Liver (tissue), 8 donors: ENCODE measurements at regions not wholly inside any gene's neighbourhood (a gene's known extent, or its start where the extent isn't known, plus 50 kb on each side); places are given as distances from the start of the nearest gene placed in this dataset.

Experiments
- DNase-seq: peaks from one replicate; pipeline ENCODE4 v3.0.0-alpha.2; 2017; ENCODE audit warnings: low spot score
- H3K27ac ChIP-seq, 2 donors: one replicate each; pipeline ENCODE4 v1.7.0; 2013; ENCODE audit warnings: inconsistent platforms in 2 of 2, low read length in 2 of 2, control low read depth in 1 of 2, low read depth in 1 of 2, mild to moderate bottlenecking in 1 of 2
- H3K27me3 ChIP-seq, 4 donors: one replicate each; pipeline versions ENCODE4 v1.6.1 to v1.7.0; 2013; ENCODE audit warnings: low read length in 3 of 4, inconsistent platforms in 1 of 4, mild to moderate bottlenecking in 1 of 4, moderate library complexity in 1 of 4; ENCODE audit not compliant: control insufficient read depth in 4 of 4, insufficient read depth in 4 of 4
- H3K36me3 ChIP-seq, 4 donors: one replicate each; pipeline versions ENCODE4 v1.6.1 to v1.7.0; 2013; ENCODE audit warnings: low read length in 3 of 4, mild to moderate bottlenecking in 3 of 4, low read depth in 1 of 4, moderate library complexity in 1 of 4; ENCODE audit not compliant: control insufficient read depth in 4 of 4, insufficient read depth in 3 of 4
- H3K4me1 ChIP-seq, 4 donors: one replicate each; pipeline versions ENCODE4 v1.6.1 to v1.7.0; 2013; ENCODE audit warnings: low read length in 3 of 4, mild to moderate bottlenecking in 3 of 4, moderate library complexity in 1 of 4; ENCODE audit not compliant: control insufficient read depth in 4 of 4, insufficient read depth in 4 of 4
- H3K4me3 ChIP-seq, 3 donors: one replicate each; pipeline versions ENCODE4 v1.6.1 to v1.7.0; 2013; ENCODE audit warnings: low read length in 3 of 3, control low read depth in 1 of 3, low read depth in 1 of 3, mild to moderate bottlenecking in 1 of 3
- H3K9ac ChIP-seq, 2 donors: one replicate each; pipeline ENCODE4 v1.7.0; 2013; ENCODE audit warnings: low read length in 2 of 2, mild to moderate bottlenecking in 2 of 2, moderate library complexity in 2 of 2, control low read depth in 1 of 2, low read depth in 1 of 2
- H3K9me3 ChIP-seq, 4 donors: one replicate each; pipeline versions ENCODE4 v1.6.1 to v1.7.0; 2013; ENCODE audit warnings: low read length in 3 of 4; ENCODE audit not compliant: control insufficient read depth in 4 of 4
- CTCF ChIP-seq: fragments of 150-350 bp; IDR thresholded peaks from 2 replicates; pipeline ENCODE4 v1.5.1; 2017; ENCODE audit warnings: improper control_type of control experiment, low read depth, low read length; ENCODE audit not compliant: missing input control
- EGR1 ChIP-seq, 2 donors: IDR thresholded peaks; 2 replicates each; pipeline ENCODE4 v1.6.1; 2016 to 2018; ENCODE audit warnings: antibody characterized with exemption in 2 of 2, low read depth in 2 of 2
- FOXA1 ChIP-seq: IDR thresholded peaks from 2 replicates; pipeline ENCODE4 v1.6.1; 2016; ENCODE audit warnings: antibody characterized with exemption
- GABPA ChIP-seq, 2 donors: IDR thresholded peaks in 1 of 2; conservative IDR thresholded peaks in 1 of 2; 2 replicates each; pipeline ENCODE4 v1.6.1; 2016; ENCODE audit warnings: antibody characterized with exemption in 2 of 2, mild to moderate bottlenecking in 1 of 2, moderate library complexity in 1 of 2
- HNF4A ChIP-seq, 2 donors: conservative IDR thresholded peaks; 2 replicates each; pipeline ENCODE4 v1.6.1; 2016; ENCODE audit warnings: antibody characterized with exemption in 2 of 2, mild to moderate bottlenecking in 2 of 2
- HNF4G ChIP-seq: IDR thresholded peaks from 2 replicates; pipeline ENCODE4 v1.6.1; 2016; ENCODE audit warnings: antibody characterized with exemption
- NR2F2 ChIP-seq: IDR thresholded peaks from 2 replicates; pipeline ENCODE4 v1.6.1; 2016; ENCODE audit warnings: antibody characterized with exemption
- RAD21 ChIP-seq, 2 donors: IDR thresholded peaks; 2 replicates each; pipeline ENCODE4 v1.6.1; 2016; ENCODE audit warnings: antibody characterized with exemption in 2 of 2, mild to moderate bottlenecking in 2 of 2
- RXRA ChIP-seq, 2 donors: IDR thresholded peaks; 2 replicates each; pipeline ENCODE4 v1.6.1; 2017 to 2018; ENCODE audit warnings: antibody characterized with exemption in 2 of 2, mild to moderate bottlenecking in 1 of 2
- TAF1 ChIP-seq: conservative IDR thresholded peaks from 2 replicates; pipeline ENCODE4 v1.6.1; 2016; ENCODE audit warnings: antibody characterized with exemption, mild to moderate bottlenecking
- YY1 ChIP-seq: IDR thresholded peaks from 2 replicates; pipeline ENCODE4 v1.6.1; 2016; ENCODE audit warnings: antibody characterized with exemption, mild to moderate bottlenecking
- WGBS: extraction: QIAGEN DNeasy Blood & Tissue Kit; methylation state at CpG from one replicate; pipeline ENCODE4 v1.1.7; 2013; 5-methylcytosine and 5-hydroxymethylcytosine counted together
- TF ChIP-seq, protein P1 (sequence below): IDR thresholded peaks from 2 replicates; pipeline ENCODE4 v1.6.1; 2016; ENCODE audit warnings: antibody characterized with exemption
- TF ChIP-seq, protein P2 (sequence below): IDR thresholded peaks from 2 replicates; pipeline ENCODE4 v1.6.1; 2016; ENCODE audit warnings: antibody characterized with exemption
- TF ChIP-seq, protein P3 (sequence below): IDR thresholded peaks from 2 replicates; pipeline ENCODE4 v1.6.1; 2016; ENCODE audit warnings: antibody characterized with exemption
- donor health status: healthy.
- donor health status: healthy.
- donor health status: healthy.
- donor health status: healthy.
- donor health status: healthy.

DNA sequence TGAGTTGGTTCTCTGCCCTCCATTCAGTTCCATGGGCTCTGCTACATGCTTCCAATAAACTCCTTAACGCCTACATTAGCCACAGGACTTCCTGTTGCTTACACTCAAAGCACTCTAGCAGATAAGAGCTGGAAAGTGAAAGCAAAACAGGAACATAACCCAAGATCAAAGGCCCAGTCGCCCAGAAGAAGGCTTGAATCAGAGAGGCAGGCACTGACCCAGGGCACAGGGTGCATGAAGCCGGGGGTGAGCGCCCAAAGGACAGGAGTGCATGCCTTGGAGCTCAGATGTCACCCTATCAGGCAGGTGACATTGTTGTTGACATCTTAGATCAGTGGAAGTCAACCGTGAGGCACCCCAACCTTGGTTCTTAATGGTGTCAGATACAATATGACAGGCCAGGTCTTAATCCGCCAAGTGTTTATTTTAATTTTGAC is 235.1 kb downstream of the UACA start:
- Histone ChIP-seq H3K27me3 (no peaks in the 10 kb centered on the region), H3K4me3 (no peak overlapping the region), H3K4me1 (peaks cover 0 to 12% (median 8%) of the 10 kb centered on the region in 4 donors), H3K27ac (no peak overlapping the region), H3K9ac (no peak overlapping the region), H3K9me3 (no peaks in the 10 kb centered on the region), H3K36me3 (no peaks in the 10 kb centered on the region)
- peak; percentile 31 for DNase-seq
- TF ChIP-seq CTCF: no peak
- TF ChIP-seq GABPA (IDR thresholded peaks at IDR 0.05 in 1 of 2, conservative IDR thresholded peaks at IDR 0.05 in 1 of 2): no peak
- TF ChIP-seq, protein P1, sequence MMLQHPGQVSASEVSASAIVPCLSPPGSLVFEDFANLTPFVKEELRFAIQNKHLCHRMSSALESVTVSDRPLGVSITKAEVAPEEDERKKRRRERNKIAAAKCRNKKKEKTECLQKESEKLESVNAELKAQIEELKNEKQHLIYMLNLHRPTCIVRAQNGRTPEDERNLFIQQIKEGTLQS: no peak
- TF ChIP-seq TAF1: no peak
- no peak for TF ChIP-seq NR2F2
- TF ChIP-seq YY1: no peak
- TF ChIP-seq RXRA (IDR thresholded peaks at IDR 0.05): no peak
- no peak for TF ChIP-seq EGR1 (IDR thresholded peaks at IDR 0.05; ENCODE audit: low read depth in 2 of 2)
- TF ChIP-seq, protein P2, sequence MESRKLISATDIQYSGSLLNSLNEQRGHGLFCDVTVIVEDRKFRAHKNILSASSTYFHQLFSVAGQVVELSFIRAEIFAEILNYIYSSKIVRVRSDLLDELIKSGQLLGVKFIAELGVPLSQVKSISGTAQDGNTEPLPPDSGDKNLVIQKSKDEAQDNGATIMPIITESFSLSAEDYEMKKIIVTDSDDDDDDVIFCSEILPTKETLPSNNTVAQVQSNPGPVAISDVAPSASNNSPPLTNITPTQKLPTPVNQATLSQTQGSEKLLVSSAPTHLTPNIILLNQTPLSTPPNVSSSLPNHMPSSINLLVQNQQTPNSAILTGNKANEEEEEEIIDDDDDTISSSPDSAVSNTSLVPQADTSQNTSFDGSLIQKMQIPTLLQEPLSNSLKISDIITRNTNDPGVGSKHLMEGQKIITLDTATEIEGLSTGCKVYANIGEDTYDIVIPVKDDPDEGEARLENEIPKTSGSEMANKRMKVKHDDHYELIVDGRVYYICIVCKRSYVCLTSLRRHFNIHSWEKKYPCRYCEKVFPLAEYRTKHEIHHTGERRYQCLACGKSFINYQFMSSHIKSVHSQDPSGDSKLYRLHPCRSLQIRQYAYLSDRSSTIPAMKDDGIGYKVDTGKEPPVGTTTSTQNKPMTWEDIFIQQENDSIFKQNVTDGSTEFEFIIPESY: no peak
- TF ChIP-seq RAD21 (IDR thresholded peaks at IDR 0.05): no peak
- TF ChIP-seq, protein P3, sequence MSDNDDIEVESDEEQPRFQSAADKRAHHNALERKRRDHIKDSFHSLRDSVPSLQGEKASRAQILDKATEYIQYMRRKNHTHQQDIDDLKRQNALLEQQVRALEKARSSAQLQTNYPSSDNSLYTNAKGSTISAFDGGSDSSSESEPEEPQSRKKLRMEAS: no peak
- TF ChIP-seq HNF4G: no peak
- TF ChIP-seq HNF4A (conservative IDR thresholded peaks at IDR 0.05): no peak
- WGBS: 54% methylated on average over 6 of the region's 6 CpGs

DNA sequence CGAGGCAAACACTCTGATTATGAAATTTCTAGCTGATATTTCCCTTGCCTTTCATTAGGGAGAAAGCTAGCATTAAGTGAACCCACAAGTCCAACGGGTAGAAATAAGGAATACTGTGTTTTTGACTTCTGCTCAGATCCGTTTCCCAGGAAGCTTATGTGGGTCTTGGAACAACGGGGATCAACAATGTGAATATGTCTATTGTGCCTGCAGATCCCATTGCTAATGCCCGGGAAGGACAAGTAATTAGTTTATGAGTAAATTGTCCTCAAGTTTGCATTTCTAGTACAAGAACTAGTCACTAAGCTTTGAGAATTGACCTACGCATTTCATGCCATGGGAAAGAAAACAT is 236.4 kb downstream of the UACA start:
- peaks cover 0 to 12% (median 8%) of the 10 kb centered on the region in 4 donors for H3K4me1 ChIP-seq
- no peaks in the 10 kb centered on the region for H3K27me3 ChIP-seq
- H3K27ac ChIP-seq: no peak overlapping the region
- H3K9me3 ChIP-seq: no peaks in the 10 kb centered on the region
- TF ChIP-seq CTCF (no peak), FOXA1 (no peak), HNF4A (conservative IDR thresholded peaks at IDR 0.05) (no peak)
- H3K9ac ChIP-seq: no peak overlapping the region
- WGBS: 63% methylated on average over 6 of the region's 6 CpGs
- no peak for DNase-seq
- H3K36me3 ChIP-seq: no peaks in the 10 kb centered on the region
- no peak overlapping the region for H3K4me3 ChIP-seq
